ENCODE measurements at regions not wholly inside any gene's neighbourhood (a gene's known extent, or its start where the extent isn't known, plus 50 kb on each side); places are given as distances from the start of the nearest gene placed in this dataset.

DNA sequence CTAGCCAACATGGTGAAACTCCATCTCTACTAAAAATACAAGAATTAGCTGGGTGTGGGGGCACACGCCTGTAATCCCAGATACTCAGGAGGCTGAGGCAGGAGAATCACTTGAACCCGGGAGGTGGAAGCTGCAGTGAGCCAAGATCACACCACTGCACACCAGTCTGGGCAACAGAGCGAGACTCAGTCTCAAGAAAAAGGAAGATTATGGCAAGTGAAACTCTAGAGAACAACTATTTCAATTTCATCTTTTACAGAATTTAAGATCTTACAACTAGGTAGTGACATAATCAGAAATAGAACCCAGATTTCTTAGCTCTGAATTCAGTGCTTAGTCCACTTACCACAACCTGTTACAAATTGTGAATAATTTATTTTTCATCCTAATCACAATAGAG lies 108.8 kb upstream of the MAP3K1 start:
- TF ChIP-seq, protein P1, sequence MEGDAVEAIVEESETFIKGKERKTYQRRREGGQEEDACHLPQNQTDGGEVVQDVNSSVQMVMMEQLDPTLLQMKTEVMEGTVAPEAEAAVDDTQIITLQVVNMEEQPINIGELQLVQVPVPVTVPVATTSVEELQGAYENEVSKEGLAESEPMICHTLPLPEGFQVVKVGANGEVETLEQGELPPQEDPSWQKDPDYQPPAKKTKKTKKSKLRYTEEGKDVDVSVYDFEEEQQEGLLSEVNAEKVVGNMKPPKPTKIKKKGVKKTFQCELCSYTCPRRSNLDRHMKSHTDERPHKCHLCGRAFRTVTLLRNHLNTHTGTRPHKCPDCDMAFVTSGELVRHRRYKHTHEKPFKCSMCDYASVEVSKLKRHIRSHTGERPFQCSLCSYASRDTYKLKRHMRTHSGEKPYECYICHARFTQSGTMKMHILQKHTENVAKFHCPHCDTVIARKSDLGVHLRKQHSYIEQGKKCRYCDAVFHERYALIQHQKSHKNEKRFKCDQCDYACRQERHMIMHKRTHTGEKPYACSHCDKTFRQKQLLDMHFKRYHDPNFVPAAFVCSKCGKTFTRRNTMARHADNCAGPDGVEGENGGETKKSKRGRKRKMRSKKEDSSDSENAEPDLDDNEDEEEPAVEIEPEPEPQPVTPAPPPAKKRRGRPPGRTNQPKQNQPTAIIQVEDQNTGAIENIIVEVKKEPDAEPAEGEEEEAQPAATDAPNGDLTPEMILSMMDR (conservative IDR thresholded peaks at IDR 0.05; ENCODE audit: low read length): no peak
- TF ChIP-seq EZH2phosphoT487 (IDR thresholded peaks at IDR 0.05; ENCODE audit: borderline replicate concordance): no peak

Measured in Loucy (cell line).